Loucy (cell line): ENCODE measurements at regions not wholly inside any gene's neighbourhood (a gene's known extent, or its start where the extent isn't known, plus 50 kb on each side); places are given as distances from the start of the nearest gene placed in this dataset.
A peak's percentile ranks its signal among the peaks of the same experiment; 100 is the strongest.

ENCODE experiments used
- H2AFZ ChIP-seq: fragments of 200-600 bp; sonication (generic); 2 replicates; pipeline ENCODE4 v1.6.0; 2016; ENCODE audit warnings: antibody characterized with exemption, mild to moderate bottlenecking, low read length, moderate library complexity
- H3F3A ChIP-seq: fragments of 200-600 bp; 2 replicates; pipeline ENCODE4 v1.6.0; 2016; ENCODE audit warnings: antibody characterized with exemption, low read depth, mild to moderate bottlenecking
- H3K27me3 ChIP-seq: fragments of 200-600 bp; sonication (generic); 2 replicates; pipeline ENCODE4 v1.6.1; 2014; ENCODE audit warnings: low read length, mild to moderate bottlenecking; ENCODE audit not compliant: insufficient read depth, poor library complexity, severe bottlenecking
- H3K36me3 ChIP-seq: fragments of 200-600 bp; sonication (generic); 2 replicates; pipeline ENCODE4 v1.6.1; 2016; ENCODE audit warnings: low read length; ENCODE audit not compliant: insufficient read depth
- H3K4me1 ChIP-seq: fragments of 200-600 bp; sonication (generic); 2 replicates; pipeline ENCODE4 v1.5.1; 2014; ENCODE audit warnings: low read length, mild to moderate bottlenecking; ENCODE audit not compliant: insufficient read depth, poor library complexity, severe bottlenecking
- H3K4me2 ChIP-seq: fragments of 200-600 bp; sonication (generic); 2 replicates; pipeline ENCODE4 v1.6.0; 2014; ENCODE audit warnings: antibody characterized with exemption, low read length, low read depth, mild to moderate bottlenecking; ENCODE audit not compliant: poor library complexity, severe bottlenecking
- H3K4me3 ChIP-seq: fragments of 200-600 bp; sonication (generic); 2 replicates; pipeline ENCODE4 v1.5.1; 2014; ENCODE audit warnings: low read length, mild to moderate bottlenecking, mixed read lengths; ENCODE audit not compliant: poor library complexity, severe bottlenecking
- H3K79me2 ChIP-seq: fragments of 200-600 bp; sonication (generic); 2 replicates; pipeline ENCODE4 v1.6.1; 2014; ENCODE audit warnings: low read length; ENCODE audit not compliant: insufficient read depth
- H3K9ac ChIP-seq: fragments of 200-600 bp; sonication (generic); 2 replicates; pipeline ENCODE4 v1.6.0; 2014; ENCODE audit warnings: mild to moderate bottlenecking, low read depth, low read length, moderate library complexity; ENCODE audit not compliant: poor library complexity, severe bottlenecking
- H3K9me2 ChIP-seq: fragments of 200-600 bp; sonication (generic); replicated peaks from 2 replicates; pipeline ENCODE4 v1.6.1; 2016; ENCODE audit warnings: low read depth, low read length, mixed read lengths
- H3K9me3 ChIP-seq: fragments of 200-600 bp; sonication (generic); 2 replicates; pipeline ENCODE4 v1.6.1; 2014; ENCODE audit warnings: mild to moderate bottlenecking, antibody characterized with exemption, low read length, low read depth; ENCODE audit not compliant: insufficient read depth
- H4K20me1 ChIP-seq: fragments of 200-600 bp; sonication (generic); 2 replicates; pipeline ENCODE4 v1.6.0; 2014; ENCODE audit warnings: antibody characterized with exemption, low read length, mild to moderate bottlenecking; ENCODE audit not compliant: insufficient read depth, poor library complexity, severe bottlenecking
- EZH2phosphoT487 ChIP-seq: fragments of 200-600 bp; IDR thresholded peaks from 2 replicates; pipeline ENCODE4 v1.6.1; 2018; ENCODE audit warnings: antibody characterized with exemption, mild to moderate bottlenecking, moderate library complexity, borderline replicate concordance
- TF ChIP-seq, protein P1 (sequence below): fragments of 200-600 bp; sonication (generic); conservative IDR thresholded peaks from 2 replicates; pipeline ENCODE4 v1.5.1; 2014; ENCODE audit warnings: mild to moderate bottlenecking, antibody characterized with exemption, low read length

GRCh38 chr2:176413786-176414185 lies 144.5 kb downstream of the MTX2 start:
- TF ChIP-seq EZH2phosphoT487 = no peak
- TF ChIP-seq, protein P1, sequence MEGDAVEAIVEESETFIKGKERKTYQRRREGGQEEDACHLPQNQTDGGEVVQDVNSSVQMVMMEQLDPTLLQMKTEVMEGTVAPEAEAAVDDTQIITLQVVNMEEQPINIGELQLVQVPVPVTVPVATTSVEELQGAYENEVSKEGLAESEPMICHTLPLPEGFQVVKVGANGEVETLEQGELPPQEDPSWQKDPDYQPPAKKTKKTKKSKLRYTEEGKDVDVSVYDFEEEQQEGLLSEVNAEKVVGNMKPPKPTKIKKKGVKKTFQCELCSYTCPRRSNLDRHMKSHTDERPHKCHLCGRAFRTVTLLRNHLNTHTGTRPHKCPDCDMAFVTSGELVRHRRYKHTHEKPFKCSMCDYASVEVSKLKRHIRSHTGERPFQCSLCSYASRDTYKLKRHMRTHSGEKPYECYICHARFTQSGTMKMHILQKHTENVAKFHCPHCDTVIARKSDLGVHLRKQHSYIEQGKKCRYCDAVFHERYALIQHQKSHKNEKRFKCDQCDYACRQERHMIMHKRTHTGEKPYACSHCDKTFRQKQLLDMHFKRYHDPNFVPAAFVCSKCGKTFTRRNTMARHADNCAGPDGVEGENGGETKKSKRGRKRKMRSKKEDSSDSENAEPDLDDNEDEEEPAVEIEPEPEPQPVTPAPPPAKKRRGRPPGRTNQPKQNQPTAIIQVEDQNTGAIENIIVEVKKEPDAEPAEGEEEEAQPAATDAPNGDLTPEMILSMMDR = no peak
- H4K20me1 ChIP-seq = no peaks in the 10 kb centered on the region
- H3K36me3 ChIP-seq = no peaks in the 10 kb centered on the region
- peaks cover 10% of the 10 kb centered on the region for H3K4me1 ChIP-seq
- H3K9me2 ChIP-seq = no peaks in the 10 kb centered on the region
- peaks cover 47% of the 10 kb centered on the region for H3K27me3 ChIP-seq
- no peak overlapping the region for H3K4me2 ChIP-seq
- H3K79me2 ChIP-seq = no peaks in the 10 kb centered on the region
- no peak overlapping the region for H3K9ac ChIP-seq
- H3K4me3 ChIP-seq = no peak overlapping the region
- no peaks in the 10 kb centered on the region for H3K9me3 ChIP-seq
- H3F3A ChIP-seq = no peaks in the 10 kb centered on the region
- H2AFZ ChIP-seq = no peak overlapping the region

DNA sequence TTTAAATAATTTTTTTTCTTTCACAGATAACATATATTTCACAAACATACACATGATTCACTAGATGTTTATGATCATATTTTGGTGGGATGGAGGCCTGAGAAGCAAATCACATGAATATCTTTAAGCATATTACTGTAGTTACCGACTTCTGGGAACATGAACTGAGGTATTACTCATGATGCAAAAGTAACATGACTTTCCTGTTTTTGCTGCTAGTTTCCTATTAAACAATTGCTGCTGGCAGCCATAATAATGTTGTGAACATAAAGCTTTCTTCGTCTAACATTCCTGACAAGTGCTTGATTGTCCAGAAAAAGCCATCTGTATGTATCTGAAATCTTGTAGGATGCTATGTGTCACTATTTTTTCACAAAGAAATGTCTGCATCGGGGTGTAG lies 145.4 kb downstream of the MTX2 start:
- Histone ChIP-seq H3K9ac (no peak overlapping the region), H3K4me3 (no peak overlapping the region)

GRCh38 chr2:176415174-176415895 lies 146.1 kb downstream of the MTX2 start:
- peaks cover 10% of the 10 kb centered on the region for H3K4me1 ChIP-seq
- peak overlapping the region; percentile 13 for H3K4me2 ChIP-seq
- no peaks in the 10 kb centered on the region for H3K36me3 ChIP-seq
- H3F3A ChIP-seq = no peaks in the 10 kb centered on the region
- no peak overlapping the region for H3K9ac ChIP-seq
- no peak overlapping the region for H2AFZ ChIP-seq
- H4K20me1 ChIP-seq = no peaks in the 10 kb centered on the region
- no peak overlapping the region for H3K4me3 ChIP-seq
- H3K9me3 ChIP-seq = no peaks in the 10 kb centered on the region
- TF ChIP-seq, protein P1 = no peak
- TF ChIP-seq EZH2phosphoT487 = no peak
- no peaks in the 10 kb centered on the region for H3K79me2 ChIP-seq
- peaks cover 47% of the 10 kb centered on the region for H3K27me3 ChIP-seq
- no peaks in the 10 kb centered on the region for H3K9me2 ChIP-seq

More for the DNA sequence above, 145.4 kb downstream of the MTX2 start:
- no peak for TF ChIP-seq EZH2phosphoT487
- TF ChIP-seq, protein P1 = no peak
- Histone ChIP-seq H3F3A (no peaks in the 10 kb centered on the region), H3K9me2 (no peaks in the 10 kb centered on the region), H4K20me1 (no peaks in the 10 kb centered on the region), H3K4me2 (no peak overlapping the region), H3K36me3 (no peaks in the 10 kb centered on the region), H3K4me1 (peaks cover 10% of the 10 kb centered on the region), H3K79me2 (no peaks in the 10 kb centered on the region), H2AFZ (no peak overlapping the region), H3K27me3 (peaks cover 47% of the 10 kb centered on the region), H3K9me3 (no peaks in the 10 kb centered on the region)
